Esophagus mucosa (tissue), 1 donor: ENCODE measurements at regions not wholly inside any gene's neighbourhood (a gene's known extent, or its start where the extent isn't known, plus 50 kb on each side); places are given as distances from the start of the nearest gene placed in this dataset.
A peak's percentile ranks its signal among the peaks of the same experiment; 100 is the strongest.

ENCODE experiments used
- ATAC-seq: fragments of 200-7000 bp; cut with Tn5 transposase; one replicate; pipeline ENCODE4 v1.9.1; 2020
- donor health status: DM: yes; HTN: yes; CAD: no.

DNA sequence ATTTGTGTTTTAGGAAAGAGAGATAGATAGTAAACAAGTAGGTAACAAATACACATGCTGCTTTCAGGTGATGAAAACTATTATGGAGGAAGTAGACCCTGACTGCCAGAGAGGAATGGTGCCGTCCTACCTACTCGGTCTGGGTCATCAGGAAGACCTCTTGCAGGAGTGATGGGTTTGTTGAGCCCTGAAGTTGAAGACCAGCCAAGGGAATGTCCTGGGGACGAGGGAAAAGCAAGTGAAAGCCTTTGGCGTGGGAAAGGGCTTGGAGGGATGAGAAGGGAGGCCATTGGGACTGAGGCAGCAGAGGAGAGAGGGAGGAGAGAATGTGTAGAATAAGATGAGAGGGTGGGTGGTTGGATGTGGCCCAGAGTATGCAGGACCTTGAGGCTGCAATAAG, 379.5 kb upstream of the USP24 start:
- ATAC-seq: no peak

DNA sequence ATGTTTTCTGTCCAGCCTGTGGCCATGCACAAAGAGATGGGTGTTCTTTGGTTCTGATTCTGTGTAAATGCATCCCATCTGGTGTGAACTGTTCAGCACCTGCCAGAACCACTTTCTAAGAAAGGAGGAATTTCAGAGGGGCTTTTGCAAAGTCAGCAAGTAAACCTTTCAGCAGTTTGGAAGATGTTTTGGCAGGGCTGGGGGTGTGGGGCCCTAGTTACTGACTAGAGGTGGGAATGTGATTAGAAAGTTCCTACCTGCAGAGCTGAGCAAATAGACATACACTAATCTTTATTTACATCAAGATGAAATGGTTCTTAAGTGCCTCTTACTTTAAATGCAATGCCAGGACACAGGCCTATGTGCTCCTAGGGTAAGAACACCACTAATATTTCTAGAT, 378.1 kb upstream of the USP24 start:
- no peak for ATAC-seq

DNA sequence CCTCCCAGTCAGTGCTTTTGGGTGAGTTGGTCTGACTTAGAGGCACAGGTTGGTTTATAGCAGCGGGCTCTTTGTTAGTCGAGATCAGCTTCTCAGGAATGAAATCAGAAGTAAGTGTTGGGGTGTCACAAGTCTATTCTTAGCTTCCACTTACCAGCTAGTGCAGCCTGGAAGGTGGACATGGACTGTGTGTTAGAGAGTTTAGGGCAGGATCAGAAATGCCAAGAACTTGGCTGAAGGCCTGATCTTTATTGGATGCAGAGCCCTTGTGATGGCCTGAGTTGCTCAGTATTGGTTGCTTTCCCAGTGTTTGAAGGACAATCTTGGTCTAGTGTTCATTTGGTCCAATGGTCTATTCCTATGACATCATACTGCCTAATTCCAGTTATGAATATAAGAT, 377.0 kb upstream of the USP24 start:
- ATAC-seq: no peak

DNA sequence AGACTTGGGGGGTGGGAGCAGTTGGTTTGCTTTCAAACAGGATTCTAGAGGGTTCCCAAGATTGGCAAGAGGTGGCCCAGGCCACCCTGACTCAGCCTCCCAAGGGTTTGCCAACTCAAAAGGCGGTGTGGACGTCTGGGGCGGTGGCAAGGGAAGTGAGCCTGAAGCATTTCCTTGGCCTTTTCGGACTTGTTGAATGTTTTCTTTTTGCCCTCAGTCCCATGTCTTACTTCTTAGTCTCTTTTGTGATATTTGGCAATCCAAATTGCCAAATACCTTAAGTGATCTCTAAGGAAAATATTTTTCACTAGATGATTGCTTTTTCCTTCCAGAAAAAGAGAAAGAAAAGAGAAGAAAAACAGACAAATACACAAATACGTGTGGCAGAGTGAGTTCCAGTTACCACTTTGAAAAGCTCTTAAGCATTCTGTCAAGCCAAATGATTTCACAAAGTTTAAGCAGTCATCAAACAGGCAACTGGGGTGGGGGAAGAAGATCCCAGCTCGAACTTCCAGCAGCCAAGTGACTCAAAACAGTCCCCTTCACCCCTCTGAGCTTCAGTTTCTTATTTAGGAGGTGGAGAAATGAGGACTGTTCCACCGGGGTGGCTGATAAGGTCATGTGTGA, 374.6 kb upstream of the USP24 start:
- no peak for ATAC-seq

DNA sequence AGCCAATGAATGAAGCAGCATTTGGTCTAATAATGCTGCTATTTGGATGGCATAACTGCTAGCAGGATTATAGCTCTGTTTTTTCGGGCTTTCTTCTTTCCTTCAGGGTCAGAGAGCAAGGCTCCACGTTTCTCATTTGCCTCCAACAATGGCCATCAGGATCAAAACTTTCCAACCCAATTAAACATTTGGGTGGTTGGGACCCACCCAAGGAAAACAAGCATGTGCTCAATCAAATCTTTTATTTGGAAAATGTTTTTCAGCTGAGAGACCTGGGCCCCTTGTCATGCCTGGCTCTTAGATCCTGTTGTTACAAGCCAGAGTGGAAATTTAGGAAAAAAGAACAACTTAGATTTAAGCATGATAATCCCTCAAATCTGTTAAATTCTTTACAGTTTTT, 373.1 kb upstream of the USP24 start:
- ATAC-seq: no peak

DNA sequence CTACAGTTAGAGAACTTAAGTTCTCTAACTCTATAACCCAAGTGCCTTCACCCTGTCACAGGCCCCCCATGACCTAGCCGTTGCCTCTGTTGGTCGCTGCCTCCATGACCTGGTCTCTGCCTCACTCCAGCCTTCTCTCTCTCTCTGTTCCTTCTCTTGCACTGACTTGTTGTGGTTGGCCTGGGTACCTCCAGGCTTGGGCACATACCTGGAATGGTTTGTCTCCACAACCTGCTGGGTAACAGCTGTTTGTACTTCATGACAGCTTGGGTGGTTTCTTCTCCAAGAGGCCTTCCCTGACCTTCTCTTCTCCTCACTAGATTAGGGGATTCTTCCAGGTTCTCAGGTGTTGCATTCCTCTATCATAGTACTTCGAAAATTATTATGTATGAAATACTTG, 371.6 kb upstream of the USP24 start:
- ATAC-seq: no peak

DNA sequence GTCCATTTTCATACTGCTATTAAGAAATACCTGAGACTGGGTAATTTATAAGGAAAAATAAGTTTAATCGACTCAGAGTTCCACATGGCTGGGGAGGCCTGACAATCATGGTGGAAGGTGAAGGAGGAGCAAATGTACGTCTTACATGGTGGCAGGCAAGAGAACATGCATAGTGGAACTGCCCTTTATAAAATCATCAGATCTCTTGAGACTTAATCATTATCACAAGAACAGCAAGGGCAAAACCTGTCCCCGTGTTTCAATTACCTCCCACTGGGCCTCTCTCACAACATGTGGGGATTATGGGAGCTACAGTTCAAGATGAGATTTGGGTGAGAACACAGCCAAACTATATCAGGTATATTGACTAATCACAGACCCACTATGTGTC, 370.2 kb upstream of the USP24 start:
- no peak for ATAC-seq

DNA sequence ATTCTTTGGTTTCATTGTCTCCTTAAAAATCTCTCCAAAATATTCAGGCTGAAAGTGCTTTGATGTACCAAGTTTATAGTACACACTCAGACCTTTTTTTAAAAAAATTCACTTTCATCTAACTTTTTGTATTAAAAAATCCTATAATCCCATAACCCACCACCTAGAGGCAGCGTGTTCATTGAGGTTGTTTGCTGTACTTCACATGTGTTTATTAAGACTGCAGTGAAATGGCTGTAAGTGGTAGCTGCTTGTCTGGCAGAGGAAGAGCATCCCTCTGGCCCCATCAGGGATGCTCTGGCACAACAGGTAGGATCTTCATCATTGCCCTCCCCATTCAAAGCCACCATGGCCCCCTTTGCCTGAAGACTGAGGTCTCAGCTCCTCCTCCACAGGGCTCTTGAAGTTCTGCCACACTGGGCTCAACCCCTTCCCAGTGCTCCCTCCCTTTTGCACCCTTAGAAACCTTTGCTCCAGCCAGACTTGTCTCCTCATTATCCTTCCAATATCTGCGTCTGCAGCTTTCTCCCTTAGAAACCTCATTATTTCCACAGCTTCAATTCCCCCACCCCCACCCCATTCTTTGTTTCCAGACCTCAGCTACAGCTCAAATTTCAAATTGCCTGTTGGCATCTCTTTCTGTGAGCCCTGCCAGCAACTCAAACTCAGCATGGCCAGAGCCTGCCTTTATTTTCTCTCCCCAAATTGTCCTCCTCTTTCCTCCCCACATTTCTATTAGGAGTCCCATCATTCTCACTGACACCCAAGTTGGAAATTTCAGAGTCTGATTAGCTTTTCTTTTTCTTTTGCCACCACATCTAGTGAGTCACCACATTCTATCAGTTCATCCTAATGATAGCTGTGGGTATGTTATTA, 369.6 kb upstream of the USP24 start:
- no peak for ATAC-seq

DNA sequence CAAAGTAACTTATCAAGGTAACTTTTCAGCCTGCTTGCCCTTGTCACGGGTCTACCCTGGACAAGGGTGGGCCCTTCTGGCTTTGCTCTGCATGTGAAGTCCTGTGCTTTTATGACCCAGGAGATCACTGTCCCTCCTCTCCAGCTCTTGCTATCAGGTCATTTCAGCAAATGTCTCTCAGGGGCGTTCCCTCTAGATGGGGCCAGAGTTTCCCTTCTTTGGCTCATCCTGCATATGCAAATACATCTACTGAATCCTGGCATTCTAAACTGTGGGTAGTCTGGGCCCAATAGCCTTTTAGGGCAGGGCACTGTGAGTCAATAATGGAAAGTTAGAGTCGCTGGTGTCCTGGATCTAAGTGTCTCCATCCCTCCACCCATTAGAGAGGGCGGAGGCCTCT, 366.9 kb upstream of the USP24 start:
- ATAC-seq: no peak

DNA sequence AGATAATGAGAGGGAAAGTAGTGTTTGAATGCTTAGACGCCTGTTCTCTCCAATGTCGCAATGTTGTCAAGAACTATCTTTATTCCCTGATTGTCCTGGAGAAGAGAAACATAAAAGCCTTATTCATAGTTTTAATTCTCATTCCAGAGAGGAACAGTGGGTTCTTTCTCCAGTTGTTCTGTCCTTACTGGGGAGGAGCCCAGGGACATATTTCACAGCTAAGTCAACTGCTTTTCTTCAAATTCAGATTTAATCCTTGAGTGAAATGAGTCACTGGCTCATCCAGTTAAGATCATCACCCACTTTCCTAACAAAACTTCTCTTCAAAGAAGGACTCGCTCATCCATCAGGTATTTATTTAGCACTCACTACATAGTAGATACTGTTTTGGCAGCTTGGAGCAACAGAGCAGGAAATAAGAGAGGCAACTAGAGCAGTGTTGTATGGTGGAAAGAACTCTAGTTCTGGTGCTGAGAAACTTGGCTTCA, 365.7 kb upstream of the USP24 start:
- peak; percentile 88 for ATAC-seq

DNA sequence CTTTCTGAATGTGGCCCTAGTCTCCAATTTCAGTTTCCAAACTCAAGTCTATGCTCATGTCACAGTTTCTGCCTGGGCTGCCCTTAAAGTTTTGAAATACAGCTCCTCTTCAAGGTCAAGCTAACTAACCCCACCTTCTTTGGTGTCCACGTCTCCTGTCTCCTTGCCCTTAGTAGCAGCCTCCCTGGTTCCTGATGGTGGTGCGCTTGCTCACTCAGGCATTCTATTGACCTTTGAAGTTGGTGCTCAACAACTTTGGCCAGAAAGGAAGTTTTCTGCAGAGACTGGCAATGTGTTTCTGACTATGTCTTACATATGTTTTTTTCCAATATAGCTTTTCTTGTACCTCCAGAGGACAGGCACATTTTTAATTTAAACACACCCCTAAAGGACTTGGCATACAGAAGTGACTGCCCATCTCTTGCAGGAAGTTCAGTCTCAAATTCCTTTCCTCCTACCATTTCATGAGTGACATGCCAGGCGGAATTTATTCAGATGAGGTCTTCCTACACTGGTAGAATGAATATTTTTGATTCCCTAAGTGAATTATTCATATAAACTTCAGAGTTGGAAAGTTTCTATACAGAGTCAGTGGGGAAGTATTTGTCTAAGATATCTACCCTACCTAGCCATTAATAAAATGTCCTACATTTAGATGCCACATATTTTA, 364.3 kb upstream of the USP24 start:
- no peak for ATAC-seq

DNA sequence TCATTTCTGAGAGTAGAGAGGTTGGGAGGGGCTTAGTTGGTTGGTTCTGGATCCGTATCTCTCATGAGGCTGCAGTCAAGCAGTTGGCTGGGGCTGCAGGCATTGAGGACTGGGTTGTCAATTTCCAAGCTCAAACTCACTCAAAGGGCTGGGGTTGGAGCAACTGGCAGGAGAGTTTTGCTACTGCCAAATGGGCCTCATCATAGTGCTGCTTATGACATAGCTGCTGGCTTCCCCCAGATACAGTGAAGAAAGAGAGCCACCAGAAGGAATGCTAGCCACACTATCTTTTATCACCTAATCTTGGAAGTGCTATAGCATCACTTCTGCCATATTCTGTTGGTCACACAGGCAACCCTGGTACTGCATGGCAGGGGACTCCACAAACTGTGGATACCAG, 363.5 kb upstream of the USP24 start:
- no peak for ATAC-seq

DNA sequence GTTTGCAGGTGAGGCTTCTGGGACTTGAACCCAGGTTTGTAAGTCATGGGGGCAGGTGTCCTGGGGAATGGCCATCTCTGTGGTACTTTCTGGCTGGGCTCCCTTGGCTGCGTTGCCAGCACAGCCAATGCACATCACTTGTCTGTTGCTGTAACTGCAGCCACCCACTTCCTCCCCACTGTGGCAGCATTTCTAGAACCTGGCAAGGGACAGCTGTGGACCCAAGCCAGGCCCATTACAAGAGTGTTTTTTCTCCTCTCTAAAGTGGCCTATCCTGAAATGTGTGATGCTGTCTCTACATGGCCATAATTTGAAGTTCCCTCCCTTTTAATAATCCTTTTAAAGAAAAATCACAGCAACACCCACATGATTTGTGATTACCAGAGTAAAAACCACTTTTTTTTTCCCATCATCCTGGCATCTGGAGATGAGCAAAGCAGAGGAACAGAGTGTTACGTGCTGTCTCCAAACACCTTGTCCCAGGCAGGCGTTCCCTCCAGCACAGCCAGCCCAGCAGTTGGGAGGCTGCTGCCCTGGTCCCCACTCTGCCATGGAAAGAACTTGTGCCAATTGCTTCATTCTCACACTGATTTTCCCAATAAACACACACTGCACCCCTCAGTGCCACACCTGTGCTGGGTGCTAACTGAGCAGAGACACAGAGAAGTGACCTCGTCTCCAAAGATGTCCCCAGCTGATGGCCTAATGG, 360.6 kb upstream of the USP24 start:
- ATAC-seq: no peak

DNA sequence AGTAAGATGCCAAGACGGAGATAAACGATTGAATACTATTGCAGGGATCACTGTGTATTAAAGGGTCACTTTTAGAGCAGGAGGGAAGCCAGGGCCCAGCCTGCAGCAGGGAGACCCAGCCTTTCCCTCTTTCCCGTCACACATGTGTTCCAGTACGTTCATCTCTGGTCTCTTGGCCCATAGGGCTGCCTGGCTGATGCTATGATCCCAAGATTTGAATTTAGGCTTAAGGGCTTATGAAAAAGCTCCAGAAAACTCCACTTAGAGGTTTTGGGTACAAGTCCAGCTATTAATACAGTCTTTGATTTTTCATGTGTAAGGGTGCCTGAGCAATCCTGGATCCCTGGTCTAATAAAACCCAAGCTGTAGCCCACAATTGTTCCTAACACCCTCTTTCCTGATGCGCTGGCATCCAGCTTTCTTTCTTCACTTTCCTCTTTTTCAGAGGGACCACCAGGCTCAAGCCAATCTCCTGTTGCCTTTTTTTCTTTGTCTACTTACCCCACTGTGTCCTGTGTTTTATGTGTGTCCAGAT, 359.6 kb upstream of the USP24 start:
- ATAC-seq: no peak

DNA sequence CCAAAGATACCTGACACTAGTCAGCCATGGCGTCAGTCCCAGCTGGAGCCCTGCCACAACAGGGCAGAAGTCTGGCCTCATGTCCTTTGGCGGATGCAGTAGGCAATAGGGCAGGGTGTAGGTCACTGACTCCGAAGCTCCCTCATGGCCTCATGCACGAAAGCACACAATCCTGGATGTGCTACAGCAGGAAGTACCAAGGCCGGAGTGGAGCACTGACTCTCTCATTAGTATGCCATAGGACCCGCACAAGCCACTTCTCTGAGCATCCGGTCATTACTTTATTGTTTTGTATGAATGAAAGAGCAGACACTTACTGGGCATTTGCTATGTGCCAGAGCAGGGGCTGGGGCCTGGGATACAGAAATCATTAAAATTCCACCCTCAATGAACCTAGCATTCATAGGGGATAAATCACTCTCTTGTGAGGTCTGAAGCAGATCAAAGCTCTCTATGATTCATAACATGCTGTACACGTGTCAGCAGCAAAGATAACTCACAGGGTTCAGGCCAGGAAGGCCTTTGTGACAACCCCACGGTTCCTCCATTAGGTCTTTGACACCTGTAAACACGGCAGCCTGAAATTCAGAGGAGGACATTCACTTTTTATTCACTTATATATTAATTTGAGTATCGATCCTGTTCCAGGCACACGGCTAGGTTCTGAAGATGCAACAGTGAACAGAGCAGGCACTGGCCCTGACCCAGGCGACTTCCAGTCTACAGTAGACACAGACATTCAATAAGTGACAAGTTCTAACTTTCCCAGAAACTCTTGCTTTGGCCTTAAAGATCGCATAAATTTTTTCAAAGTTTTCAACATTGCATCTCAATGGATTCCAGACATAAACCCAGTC, 357.9 kb upstream of the USP24 start:
- ATAC-seq: no peak

DNA sequence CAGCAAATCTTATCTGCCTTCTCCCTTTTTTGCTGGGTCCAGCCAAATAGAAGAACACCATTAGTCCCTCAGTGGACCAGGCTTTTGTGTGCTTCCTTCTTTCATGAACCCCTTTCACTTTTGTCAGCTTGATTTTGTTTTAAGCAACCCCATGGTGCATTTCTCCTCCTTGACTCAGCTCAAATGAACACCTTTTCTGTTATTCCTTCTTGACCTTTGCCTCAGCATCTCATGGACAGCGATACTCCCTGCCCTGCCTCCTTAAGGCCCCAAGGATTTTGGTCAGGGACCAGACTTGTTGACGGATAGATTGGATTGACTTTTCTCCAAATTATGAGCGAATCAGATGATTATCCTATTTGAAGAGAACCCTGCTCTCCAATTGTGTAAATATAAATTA, 356.6 kb upstream of the USP24 start:
- ATAC-seq: no peak

DNA sequence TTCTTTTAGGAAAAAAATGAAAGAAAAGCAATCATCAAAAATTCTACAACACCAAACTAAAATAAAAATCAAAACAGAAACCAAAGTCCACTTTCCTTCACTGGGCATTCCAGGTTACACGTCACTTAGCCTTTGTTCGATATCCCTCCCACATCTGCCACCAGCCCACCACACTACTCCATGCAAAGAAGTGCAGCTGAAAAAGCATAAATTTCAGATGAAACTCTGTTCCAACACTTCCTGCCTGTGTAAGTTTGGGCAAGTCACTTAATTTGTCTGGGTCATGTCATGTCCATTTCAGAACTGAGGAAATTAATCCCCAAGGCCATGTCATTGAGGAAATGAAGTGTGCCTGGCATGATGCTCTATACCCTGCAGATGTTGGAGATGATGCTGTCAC, 354.3 kb upstream of the USP24 start:
- no peak for ATAC-seq

DNA sequence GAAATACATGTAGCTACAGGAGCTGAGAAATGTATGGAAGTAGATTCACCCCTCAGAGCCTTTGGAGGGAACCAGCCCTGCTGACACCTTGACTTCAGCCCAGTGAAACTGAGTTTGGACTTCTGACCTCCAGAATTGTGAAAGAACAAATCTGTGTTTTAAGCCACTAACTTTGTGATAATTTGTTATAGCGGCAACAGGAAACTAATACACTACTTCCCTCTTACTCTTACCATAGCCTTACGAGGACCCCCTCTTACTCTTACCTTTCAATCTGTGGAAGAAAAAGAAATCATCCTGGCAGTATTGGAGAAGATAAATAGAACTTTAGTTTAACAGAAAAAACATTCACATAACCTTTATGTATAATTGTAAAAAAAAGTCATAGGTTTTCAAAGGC, 353.6 kb upstream of the USP24 start:
- ATAC-seq: no peak

DNA sequence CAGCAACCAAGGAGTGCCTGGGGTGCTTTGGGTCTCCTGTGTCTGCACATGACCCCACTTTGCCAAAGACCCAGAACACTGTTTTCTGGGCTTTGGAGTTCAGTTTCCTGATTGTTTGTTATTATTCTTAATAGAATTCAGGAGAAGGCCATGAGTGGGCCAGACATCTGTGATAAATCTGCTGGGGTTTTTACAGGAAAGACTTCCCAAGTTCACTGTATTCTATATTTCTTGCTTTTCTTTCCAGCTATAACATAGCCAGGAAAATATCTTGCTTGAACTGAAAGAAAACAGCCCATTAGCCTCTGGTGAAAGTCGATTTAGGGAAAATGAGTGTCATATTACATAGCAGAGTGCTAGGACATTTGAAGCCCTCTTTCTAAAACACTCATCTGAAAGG, 345.1 kb upstream of the USP24 start:
- ATAC-seq: no peak

DNA sequence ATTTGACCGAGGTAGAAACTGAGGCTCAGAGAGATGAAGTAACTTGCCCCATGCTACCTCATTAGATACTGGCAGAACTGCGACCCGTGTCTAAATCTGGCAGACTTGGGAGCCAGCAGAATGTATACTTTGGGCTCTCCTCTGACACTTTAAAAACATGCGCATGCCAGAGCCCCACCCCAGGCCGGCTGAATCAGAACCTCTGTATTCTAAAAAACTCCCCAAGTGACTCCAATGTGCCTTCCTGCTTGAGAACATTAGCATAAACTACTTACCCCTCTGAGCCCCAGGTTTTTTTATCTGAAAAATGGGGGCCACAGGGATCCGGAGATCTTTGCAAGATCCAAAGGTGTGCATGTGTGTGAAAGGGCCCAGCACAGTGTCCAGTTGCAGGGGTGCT, 344.7 kb upstream of the USP24 start:
- peak; percentile 52 for ATAC-seq

DNA sequence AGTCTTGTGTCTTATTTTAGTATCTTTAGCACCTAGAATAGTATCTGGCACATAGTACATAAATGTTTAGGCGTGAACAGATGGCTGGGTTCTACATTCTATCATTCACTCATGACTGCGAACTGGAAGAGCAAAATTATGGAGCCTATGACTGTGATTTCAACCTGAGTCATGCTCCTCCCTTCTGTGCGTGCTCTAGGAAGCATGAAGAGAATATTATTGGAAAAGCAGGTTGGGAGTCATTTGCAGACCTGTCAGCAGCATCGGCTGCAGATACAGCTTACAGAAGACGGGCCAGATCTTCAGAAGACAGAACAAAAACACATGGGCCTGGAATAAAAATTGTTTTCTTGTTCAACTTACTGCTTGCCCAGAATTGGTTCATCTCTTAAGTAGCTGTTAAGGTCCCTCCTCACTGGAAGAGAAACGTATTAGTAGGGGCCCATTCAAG, 344.0 kb upstream of the USP24 start:
- no peak for ATAC-seq

DNA sequence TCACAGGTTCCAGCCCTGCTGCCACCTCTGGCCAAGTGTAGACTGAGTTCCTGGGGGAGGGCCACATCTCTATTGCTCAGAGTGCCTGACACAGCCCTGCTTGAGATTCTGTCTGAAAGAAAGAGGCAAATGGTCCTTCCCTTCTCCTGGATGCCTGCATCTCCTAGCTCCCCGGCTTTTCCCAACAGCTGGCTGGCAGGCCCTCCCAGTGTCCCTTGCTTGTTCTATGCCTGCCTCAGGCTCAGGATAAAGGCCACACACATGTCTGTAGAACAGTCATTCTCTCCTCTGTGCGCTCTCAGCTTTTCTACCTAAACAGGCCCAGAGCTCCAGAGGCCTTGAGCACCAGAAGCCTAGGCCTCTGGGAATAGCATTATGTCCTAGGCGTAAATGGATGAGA, 343.4 kb upstream of the USP24 start:
- ATAC-seq: no peak
